ENCODE measurements at regions not wholly inside any gene's neighbourhood (a gene's known extent, or its start where the extent isn't known, plus 50 kb on each side); places are given as distances from the start of the nearest gene placed in this dataset.

DNA sequence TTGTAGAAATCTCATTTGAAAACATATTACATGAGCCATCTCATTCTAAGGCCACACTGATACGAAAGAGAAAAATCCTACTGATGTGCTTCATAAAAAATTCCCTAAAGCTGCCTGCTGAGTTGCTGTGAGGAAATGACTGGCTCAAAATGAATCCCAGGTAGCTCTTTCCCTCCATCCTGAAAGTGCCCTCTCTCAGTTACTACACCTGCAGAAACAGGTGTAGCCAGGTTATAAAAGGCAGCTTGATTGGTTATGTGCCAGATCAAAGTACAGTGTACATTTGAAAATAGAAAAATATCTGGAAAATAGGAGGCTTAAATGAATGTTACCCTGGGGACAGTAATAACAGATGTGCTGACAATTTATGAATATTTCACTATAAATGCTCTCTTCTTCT lies 833.4 kb upstream of the ADGRL4 start:
- DNase-seq (ENCODE audit: low read depth): no peak

- DNase-seq (ENCODE audit: low read depth): no peak
Observed at GRCh38 chr1:79827446-79827845, 820.9 kb upstream of the ADGRL4 start.

DNA sequence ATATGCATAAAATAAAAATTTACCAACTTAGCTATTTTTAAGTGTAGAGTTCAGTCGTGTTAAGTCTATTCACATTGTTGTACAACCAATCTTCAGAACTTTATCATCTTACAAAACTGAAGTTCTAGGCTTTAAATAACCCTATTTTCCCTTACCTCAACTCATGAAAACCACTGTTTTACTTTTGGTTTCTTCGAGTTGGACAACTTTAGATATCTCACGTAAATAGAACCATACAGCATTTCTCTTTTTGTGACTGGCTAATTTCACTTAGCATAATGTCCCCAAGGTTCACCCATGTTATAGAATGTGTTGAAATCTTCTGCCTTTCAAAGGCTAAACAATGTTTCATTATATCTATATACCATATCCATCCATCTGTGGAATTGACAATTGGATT lies 819.0 kb upstream of the ADGRL4 start:
- no peak for DNase-seq (ENCODE audit: low read depth)

- no peak for DNase-seq (ENCODE audit: low read depth)
Observed at GRCh38 chr1:79822053-79822452, 815.5 kb upstream of the ADGRL4 start.

DNA sequence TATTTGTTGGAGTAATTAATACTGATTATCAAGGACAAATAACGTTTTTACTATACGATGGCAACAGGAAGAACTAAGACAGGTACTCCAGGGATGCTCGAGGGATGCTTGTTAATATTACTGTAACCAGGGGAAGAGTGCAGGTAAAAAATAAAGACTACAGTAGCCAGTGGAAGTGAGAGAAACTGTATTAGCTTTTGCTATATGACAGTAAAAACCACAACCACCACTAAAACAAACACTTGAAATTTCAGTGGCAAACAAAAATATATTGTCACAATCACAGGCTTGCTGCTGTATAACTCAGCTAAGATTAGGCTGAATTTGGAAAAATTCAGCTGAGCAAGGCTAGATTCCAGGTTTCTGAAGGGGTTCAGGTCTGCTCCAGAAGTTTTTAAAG lies 812.6 kb upstream of the ADGRL4 start:
- DNase-seq (ENCODE audit: low read depth): no peak

DNA sequence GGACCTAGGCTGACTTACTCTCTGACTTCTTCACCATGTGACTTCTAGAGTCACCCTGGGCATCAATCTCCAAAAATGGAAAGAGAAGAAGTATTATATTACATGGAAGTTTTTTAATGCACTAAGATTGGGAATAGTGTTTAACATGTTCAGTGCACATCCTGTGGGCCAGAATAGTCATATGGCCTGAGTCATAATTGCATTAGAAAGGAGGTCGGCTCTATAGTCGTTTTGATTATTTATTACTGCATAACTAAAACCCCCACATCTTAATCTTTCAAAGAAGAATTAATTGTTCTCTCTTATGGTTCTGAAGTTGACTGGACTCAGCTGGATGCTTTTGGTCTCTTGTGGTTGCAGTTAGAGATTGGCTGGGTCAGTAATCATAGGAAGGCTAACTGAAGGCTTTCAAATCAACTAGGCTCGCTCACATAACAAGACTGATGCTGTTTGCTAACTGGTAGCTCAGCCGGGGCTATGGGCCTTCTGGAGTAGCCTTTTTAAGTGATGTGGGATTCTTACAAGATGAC lies 810.6 kb upstream of the ADGRL4 start:
- no peak for DNase-seq (ENCODE audit: low read depth)

DNA sequence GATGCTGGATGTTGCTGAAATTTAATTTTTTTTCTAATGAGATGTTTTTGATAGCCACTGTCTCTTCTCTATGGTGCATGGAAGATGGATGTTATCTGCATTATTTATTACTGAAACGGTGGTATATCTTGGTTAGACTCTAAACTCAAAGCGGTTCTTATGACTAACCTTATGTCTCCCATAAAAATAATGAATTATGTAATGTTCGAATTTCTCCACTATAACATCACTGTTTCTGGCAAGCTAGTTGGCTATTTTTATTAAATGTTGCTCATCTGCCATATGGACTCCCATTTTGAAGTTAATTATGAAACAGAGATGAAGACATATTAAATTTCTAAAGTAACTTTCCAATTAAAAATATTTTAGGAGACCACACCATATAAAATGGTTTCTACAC lies 808.6 kb upstream of the ADGRL4 start:
- DNase-seq (ENCODE audit: low read depth): no peak

- peak; percentile 24 for DNase-seq (ENCODE audit: low read depth)
Observed at GRCh38 chr1:79811173-79811572, 804.6 kb upstream of the ADGRL4 start.

GRCh38 chr1:79808816-79809475 lies 802.4 kb upstream of the ADGRL4 start:
- no peak for DNase-seq (ENCODE audit: low read depth)

- no peak for DNase-seq (ENCODE audit: low read depth)
Observed at GRCh38 chr1:79807816-79808215, 801.3 kb upstream of the ADGRL4 start.

- DNase-seq (ENCODE audit: low read depth): no peak
Observed at GRCh38 chr1:79797487-79797886, 791.0 kb upstream of the ADGRL4 start.

DNA sequence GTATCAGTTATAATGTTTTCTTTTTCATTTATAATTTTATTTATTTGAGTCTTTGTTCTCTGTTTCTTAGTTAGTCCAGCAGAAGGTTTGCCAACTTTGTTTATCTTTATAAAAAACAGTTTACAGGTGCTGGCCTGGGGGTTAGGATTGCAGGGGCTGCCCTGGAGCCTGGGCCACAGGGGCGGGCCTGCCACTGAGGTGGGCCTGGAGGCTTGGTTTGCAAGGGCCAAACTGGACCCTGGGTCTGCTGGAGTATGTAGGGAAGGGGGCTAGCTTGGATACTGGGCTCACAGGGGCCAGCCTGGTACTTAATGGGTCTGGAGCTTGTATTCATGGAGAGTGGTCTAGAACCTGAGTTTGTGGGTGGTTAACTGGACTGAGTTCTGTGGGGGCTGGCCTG lies 789.9 kb upstream of the ADGRL4 start:
- DNase-seq (ENCODE audit: low read depth): no peak

DNA sequence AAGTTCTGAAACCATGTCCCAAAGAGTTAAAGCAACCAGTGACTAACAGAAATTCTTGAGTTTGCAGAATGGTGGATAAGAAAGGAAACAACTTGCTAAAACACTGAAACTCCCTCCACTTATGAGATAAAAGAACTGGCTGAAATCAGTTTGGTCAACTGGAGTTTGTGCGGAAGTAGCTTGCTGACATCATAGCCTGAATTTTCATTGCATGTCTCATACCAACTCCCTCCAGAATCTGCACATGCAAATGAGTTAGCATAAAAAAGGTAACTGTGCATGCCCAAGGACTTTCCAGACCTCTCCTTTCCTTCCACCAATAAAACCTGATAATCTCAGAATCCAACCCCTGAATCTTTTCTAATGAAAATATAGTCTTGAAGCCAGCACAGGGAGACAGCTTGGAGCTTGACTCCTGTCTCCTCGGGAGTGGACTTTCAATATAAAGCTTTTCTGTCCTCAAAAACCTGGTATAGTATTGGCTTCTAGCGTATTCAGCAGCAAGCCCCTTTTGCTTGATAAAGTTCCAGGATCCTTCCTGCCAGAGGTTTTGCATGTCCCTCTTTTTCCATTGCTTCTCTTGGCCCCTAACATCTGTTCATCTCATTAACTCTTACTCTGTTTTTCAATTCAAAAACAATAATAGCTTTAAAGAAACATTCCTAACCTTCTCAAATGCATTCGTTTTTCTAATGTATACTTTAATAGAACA lies 785.8 kb upstream of the ADGRL4 start:
- no peak for DNase-seq (ENCODE audit: low read depth)

- DNase-seq (ENCODE audit: low read depth): no peak
Observed at GRCh38 chr1:79791488-79792218, 785.1 kb upstream of the ADGRL4 start.

DNA sequence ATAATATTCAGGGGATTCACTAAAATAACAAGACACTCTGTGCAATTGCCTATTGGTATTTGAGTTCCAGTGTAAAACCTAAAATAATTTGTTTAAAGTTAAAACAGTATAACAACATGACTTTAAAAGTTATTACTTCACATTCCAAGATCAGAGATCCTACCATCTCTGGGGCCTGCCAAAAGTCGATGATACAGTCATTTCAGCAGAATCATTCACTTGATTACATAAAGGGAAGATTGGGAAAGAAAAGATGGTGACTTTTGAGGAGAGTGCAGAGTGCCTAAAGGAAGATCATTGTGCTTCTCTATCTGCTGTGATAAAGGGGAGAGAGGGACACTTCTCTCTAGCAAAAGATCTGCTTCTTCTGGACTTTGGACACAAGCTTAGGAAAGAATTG lies 784.4 kb upstream of the ADGRL4 start:
- DNase-seq (ENCODE audit: low read depth): no peak

DNA sequence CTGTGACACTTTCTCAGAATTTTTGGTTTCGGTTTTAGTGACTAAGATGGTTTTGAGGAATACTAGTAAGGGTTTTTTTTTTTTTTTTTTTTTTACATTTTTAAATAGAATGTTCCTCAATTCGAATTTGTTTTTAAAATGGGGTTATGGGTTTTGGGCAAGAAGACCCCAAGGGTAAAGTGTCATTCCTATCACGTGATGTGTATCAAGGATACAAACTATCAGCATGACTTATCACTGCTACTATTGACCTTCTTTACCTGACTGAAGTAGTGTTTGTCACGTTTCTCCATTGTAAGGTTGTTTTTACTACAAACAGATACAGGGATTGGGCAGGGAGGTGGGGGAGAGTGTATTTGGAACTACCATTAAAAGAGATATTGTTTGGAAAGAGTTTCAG lies 781.1 kb upstream of the ADGRL4 start:
- DNase-seq (ENCODE audit: low read depth): no peak

- no peak for DNase-seq (ENCODE audit: low read depth)
Observed at GRCh38 chr1:79785964-79786363, 779.4 kb upstream of the ADGRL4 start.

DNA sequence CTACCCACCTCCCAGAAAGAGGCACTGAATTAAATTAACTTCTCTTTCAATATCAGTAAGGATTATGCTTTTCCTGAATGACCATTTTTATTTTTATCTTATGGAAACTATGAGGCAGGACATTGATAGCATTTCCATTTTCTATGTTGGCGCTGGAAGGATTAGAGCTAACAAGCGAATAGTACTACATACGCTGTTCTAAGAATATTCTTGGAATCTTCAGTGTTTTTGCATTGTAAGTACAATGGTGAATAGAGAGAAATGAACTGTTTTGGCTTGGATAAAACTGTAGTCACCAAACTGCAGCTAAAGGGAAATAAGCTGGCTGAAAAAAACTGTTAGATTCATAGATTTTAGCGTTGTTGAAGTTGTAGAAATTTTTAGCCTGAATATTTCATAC lies 779.0 kb upstream of the ADGRL4 start:
- no peak for DNase-seq (ENCODE audit: low read depth)

DNA sequence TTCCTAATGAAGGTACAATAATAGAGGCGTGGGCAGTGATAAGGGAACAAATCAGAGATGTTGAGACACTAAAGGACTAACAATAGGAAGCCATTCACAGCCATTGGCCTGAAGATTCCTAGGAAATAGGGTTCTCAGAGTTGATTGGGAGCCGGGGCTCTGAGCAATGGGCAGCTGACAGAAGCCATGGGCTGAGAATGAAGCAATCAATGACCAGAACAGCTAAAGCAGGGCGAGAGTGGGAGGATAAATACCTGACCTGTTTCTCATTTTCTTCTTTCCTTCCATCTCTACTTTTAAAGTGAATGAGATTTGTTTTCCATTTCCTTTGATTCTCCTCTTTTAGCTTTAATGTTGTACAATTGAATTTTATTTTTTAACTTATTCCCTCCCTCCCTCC lies 774.7 kb upstream of the ADGRL4 start:
- DNase-seq (ENCODE audit: low read depth): no peak

DNA sequence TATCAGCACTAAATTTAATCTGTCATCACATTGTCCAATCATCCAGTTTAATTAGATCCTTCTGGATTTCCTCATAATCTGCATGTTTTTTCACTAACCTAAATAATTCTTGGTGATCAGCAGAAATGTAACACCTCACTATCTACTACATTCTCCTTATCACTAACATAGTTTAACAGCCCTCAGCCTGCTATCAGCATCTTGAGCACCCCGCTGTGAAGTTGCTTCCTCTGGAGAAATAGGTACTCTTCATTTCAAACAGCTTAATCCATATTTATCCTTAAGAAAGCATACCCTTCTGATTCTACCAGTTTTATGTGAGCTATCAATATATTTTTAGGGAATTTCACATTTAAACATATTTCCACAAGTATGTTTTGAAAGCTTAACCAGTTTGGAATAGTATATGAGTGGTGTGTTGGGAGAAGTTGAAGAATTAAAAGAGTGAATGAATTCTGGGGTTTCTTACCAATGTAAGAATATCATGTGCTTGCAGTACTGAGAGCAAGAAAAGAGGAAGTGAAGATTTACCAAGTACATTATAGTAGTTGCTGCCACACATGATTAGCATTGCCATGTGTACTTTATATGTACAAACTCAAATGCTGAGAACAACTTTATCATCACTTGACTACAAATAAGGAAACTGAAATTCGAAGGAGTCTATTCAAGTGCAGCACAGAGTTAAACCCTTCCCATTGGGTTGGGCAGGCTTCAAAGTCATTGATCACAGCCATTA lies 771.1 kb upstream of the ADGRL4 start:
- DNase-seq (ENCODE audit: low read depth): no peak

GRCh38 chr1:79775402-79775801 lies 768.9 kb upstream of the ADGRL4 start:
- no peak for DNase-seq (ENCODE audit: low read depth)

GRCh38 chr1:79773385-79773784 lies 766.9 kb upstream of the ADGRL4 start:
- DNase-seq (ENCODE audit: low read depth): no peak
